ENCODE measurements at regions not wholly inside any gene's neighbourhood (a gene's known extent, or its start where the extent isn't known, plus 50 kb on each side); places are given as distances from the start of the nearest gene placed in this dataset.

GRCh38 chr4:133720001-133720400 lies 481.6 kb downstream of the PABPC4L start:
- TF ChIP-seq POLR2AphosphoS5 (IDR thresholded peaks at IDR 0.05; ENCODE audit: low read depth) (no peak), SPI1 (IDR thresholded peaks at IDR 0.05; ENCODE audit: borderline replicate concordance, low read depth) (no peak)
- TF ChIP-seq, protein P1, sequence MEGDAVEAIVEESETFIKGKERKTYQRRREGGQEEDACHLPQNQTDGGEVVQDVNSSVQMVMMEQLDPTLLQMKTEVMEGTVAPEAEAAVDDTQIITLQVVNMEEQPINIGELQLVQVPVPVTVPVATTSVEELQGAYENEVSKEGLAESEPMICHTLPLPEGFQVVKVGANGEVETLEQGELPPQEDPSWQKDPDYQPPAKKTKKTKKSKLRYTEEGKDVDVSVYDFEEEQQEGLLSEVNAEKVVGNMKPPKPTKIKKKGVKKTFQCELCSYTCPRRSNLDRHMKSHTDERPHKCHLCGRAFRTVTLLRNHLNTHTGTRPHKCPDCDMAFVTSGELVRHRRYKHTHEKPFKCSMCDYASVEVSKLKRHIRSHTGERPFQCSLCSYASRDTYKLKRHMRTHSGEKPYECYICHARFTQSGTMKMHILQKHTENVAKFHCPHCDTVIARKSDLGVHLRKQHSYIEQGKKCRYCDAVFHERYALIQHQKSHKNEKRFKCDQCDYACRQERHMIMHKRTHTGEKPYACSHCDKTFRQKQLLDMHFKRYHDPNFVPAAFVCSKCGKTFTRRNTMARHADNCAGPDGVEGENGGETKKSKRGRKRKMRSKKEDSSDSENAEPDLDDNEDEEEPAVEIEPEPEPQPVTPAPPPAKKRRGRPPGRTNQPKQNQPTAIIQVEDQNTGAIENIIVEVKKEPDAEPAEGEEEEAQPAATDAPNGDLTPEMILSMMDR (IDR thresholded peaks at IDR 0.05; ENCODE audit: insufficient read depth, low read length): no peak
